ENCODE measurements at regions not wholly inside any gene's neighbourhood (a gene's known extent, or its start where the extent isn't known, plus 50 kb on each side); places are given as distances from the start of the nearest gene placed in this dataset.
"Not testable (repeated sequence)": the region's sequence is repeated elsewhere in the genome, so short reads cannot be mapped to it uniquely, and the experiment has no call there.

DNA sequence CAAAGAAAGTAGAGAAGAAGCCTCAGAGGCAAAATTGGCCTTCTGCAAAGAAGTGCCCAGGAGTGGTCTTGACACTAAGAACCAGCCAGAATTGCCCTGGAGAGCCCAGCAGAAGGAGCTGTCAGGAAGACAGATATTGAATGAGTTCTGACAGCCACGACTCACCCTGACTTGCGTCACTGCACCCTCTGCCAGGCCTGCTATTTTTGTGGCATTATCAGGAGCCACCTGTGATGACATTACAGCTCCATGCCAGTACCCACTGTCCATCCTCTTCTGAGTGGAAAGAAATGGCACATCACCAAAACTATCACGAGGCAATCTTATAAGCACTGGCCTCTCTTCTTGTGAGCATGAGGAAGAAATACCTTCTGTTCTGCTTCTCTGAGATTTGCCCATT, 67.7 kb downstream of the SMIM20 start:
- DNase-seq (ENCODE audit: low spot score), result no peak
- intact Hi-C loops (cut with DNase I), result no loop called here

DNA sequence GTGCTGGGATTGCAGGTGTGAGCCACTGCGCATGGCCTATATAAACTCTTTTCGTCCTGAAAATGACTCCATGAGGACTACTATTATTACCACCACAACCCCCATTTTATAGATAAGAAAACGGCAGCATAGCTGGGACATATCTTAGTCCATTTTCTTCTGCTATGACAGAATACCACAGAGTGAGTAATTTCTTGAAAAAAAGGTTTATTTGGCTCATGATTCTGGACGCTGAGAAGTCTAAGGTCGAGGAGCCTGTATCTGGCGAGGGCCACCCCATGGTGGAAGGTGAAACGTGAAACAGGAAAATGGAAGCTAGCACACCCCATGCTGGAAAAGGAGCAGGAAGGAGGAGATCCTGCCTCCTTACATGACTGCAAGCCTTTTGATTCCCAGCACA, 68.9 kb downstream of the SMIM20 start:
- no peak for DNase-seq (ENCODE audit: low spot score)
- intact Hi-C loops (cut with DNase I), result no loop called here

DNA sequence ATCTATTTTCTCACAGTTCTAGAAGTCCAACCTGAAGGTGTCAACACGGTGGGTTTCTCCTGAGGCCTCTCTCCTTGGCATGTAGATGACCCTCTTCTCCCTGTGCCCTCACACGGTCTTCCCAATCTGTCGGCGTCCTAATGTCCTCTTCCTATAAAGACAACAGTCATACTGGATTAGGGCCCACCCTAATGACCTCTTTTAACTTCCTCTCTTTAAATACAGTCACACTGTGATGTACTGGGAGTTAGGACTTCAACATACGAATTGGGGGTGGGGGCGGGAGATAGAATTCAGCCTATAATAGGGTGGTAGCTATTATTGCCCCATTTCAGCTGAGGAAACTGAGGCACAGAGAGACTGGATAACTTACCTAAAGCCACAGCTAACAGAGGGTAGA, 70.2 kb downstream of the SMIM20 start:
- intact Hi-C loops (cut with DNase I), result no loop called here
- peak; percentile 22 for DNase-seq (ENCODE audit: low spot score)

DNA sequence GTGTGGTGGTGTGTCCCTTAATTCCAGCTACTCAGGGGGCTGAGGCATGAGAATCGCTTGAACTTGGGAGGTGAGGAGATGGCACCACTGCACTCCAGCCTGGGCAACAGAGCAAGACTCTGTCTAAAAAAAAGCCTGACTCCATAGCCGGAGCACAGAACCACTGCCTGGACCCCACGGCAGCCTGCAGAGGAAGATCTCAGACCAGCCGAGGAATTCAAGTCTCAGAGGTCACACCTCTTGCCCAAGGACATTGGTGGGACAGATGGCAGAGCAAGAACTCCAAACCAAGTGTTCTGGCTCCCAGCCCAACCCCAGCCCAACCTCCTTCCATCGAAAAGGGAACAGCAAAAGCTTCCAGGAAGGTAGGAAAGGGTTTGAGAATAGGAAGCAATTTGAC, 70.8 kb downstream of the SMIM20 start:
- DNase-seq (ENCODE audit: low spot score), result peak; percentile 43

DNA sequence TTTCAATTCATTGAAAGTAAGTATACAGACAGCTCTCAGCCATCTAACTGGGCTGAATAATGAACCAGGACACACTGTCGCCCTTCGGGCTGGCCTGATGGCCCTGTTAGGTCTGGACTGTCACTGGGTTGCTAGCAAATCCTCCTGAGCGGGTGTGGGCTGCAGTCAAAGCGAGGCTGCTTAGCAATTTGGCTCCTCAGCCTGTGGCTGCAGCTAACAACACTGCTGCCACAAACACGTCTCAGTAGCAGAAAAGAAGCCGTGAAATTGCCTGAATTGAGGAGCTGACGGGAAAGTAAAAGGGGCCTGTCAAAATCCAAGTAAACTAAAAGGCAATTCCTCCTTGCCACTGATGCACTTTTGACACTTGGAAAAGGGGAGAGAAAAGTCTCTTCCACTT, 72.8 kb downstream of the SMIM20 start:
- intact Hi-C loops (cut with DNase I), result loop anchor here (5.0 kb wide), 2 partner anchors 60 to 425 kb away; no protein-coding TSS in a partner anchor
- no peak for DNase-seq (ENCODE audit: low spot score)

More for the DNA sequence above, 70.8 kb downstream of the SMIM20 start:
- intact Hi-C loops (cut with DNase I), result loop anchor here (5.0 kb wide), 2 partner anchors 57 to 428 kb away; no protein-coding TSS in a partner anchor

DNA sequence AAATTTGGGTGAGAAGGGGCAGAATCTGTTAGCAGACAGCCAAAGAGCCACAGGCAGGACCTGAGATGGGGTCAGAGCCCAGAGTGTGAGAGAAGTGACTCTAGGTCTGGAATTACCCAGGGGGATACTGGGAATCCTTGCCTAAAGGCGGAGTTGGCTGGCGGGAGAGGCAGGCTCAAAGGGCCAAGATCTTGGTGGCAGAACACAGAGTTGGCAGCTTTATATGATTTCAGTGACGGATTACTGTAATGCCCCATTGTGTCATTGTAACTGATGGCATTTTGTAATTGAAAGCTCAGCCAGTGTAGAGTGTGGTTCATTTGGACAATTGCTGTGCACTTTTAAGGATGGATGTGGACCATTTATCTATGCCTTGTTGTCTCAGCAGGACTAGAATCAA, 77.3 kb downstream of the SMIM20 start:
- intact Hi-C loops (cut with DNase I), result no loop called here
- DNase-seq (ENCODE audit: low spot score), result peak; percentile 41

DNA sequence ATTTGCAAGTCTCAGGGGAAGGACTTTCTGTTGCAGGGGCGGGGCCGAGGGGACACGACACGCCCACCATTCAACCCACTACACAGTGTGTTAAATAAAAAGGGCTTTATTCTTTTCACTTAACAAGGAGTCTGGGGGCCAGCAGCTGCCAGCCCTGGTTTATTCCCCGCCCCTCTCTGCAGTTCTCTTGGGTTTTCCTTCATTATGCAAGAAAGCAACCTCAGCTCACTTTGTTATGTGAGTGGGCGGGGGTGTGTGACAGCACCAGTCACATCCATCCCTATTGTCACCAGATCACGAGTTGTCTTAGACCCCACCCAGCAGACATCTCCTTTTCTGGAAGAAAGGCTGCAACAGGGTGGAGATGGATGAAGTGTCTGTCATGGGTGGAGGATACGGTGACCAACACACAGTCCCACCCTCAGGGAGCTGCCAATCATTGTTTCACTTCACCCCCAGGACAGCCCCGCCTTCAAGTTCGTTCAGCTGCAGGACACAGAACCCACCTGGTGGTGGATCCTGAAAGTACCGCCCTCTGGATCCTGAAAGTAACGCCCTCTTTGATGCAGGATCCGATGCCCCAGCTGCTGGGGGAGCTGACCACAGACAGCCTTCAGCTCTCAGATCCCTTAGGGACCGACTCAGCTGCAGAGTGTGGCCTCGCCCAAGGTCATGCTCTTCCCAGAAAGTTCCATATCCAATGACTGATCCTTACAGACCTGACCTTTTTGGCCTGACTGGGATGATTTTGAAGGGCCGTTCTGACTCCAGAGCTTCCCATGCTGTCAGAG, 79.6 kb downstream of the SMIM20 start:
- intact Hi-C loops (cut with DNase I), result no loop called here
- DNase-seq (ENCODE audit: low spot score), result peak; percentile 70

DNA sequence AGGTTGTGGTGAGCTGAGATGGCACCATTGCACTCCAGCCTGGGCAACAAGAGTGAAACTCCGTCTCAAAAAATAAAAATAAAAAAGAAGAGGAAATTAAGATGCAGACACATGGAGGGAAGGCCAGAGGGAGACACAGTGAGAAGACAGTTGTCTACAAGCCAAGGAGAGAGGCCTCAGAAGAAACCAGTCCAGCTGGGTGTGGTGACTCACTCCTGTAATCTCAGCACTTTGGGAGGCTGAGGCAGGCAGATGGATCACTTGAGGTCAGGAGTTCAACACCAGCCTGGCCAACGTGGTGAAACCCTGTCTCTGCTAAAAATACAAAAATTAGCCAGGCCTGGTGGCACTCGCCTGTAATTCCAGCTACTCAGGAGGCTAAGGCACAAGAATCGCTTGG, 80.6 kb downstream of the SMIM20 start:
- intact Hi-C loops (cut with DNase I), result not testable (repeated sequence)

DNA sequence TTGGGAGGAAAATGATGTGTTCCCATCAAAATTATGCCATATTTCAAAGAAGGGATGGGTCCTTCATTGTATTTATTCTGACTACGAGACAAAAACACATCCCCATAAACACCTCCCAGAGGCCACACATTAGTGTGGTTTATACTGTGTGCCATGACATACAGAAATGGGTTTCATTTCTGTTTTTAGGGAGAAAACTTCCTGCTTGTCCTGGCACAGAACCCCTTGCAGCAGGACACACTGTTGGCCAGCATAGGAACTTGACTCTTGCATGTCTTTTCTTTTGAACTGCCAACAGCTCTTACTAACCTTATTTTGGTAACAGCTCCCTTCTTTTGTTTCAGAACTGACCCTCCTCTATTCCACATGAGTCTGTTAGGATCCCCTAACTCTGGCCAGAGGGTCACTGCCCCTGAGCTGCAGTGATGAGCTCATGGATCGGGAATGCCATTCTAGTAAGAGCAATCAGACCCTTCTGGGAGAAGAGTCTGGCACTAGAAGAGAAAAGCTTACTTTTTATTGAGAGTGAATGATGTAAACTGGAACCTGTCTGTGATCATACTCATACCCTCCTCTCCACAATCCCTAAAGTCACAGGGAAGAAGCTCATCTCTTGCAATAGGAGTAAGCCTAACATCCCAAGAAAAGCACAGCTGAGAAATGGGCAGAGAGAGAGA, 86.4 kb downstream of the SMIM20 start:
- DNase-seq (ENCODE audit: low spot score), result no peak
- intact Hi-C loops (cut with DNase I), result no loop called here

More for the DNA sequence above, 80.6 kb downstream of the SMIM20 start:
- DNase-seq (ENCODE audit: low spot score), result peak; percentile 35

DNA sequence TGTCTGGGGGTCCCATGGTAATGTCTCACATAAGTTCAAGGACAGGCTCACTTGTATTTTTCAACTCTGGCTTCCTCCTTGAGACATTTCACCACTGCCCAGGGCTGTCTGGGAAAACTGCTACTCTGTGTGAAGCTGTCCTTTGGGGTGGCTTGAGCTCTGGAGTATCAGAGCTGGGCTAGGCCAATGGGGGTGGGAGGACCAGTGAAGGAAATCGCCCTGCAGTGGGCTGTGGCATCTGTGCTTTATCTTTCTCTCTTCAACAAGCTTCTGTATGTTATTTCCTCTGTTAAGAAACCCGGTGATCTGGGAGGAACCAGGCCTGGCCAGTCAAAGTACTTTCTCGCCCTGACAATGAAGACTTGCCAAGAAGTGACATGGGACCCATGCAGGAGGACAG, 87.4 kb downstream of the SMIM20 start:
- no peak for DNase-seq (ENCODE audit: low spot score)
- intact Hi-C loops (cut with DNase I), result no loop called here

DNA sequence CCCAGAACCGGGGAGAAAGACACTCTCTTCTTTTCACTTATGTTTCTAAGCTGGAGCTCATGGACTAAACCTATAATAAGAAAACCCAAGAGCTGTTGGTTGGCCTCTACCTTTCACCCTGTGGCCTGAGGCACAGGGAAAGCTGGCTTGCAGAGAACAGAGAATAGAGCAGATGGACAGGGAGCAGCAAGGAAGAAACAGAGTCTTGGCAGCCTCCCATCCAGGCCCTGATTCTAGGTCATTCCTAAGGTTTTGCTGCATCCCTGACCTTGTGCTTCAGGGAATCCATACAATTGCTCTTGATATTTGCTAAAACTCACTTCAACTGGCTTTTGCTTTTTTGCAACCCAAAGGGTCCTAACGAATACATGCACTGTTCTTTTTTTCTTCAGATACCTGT, 87.8 kb downstream of the SMIM20 start:
- DNase-seq (ENCODE audit: low spot score), result no peak
- intact Hi-C loops (cut with DNase I), result no loop called here

DNA sequence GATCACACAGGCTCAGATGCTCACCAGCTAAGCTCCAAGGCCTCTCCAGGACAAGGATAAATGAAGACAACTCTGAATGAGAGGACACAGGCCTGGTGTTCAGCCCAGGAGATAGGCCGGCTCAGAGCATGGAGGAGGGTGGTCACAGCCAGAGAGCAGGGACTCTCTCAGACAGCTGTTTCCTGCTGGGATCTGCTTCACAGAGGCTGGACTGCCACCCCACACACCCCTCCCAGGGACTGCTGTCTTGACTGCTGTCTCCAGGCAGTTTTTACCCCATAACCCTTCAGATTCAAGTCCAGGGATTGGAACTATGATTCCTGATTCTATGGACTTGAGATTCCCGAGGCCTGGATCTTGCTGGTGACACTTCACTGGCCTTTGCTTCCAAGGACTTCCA, 89.0 kb downstream of the SMIM20 start:
- no peak for DNase-seq (ENCODE audit: low spot score)
- intact Hi-C loops (cut with DNase I), result no loop called here

DNA sequence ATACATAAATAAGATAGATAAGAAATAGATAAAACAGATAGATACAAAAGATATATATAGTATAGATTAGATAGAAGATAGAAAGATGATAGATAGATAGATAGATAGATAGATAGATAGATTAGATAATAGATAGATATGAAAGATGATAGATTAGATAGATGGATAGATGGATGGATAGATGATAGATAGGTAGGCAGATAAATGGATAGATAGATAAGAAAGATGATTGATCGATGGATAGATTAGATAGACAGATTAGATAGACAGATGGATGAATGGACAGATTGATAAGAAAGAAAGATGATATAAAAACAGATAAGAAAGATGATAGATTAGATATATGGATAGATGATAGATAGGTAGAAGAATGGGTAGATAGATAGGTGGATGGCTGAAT, 90.3 kb downstream of the SMIM20 start:
- intact Hi-C loops (cut with DNase I), result no loop called here
- DNase-seq (ENCODE audit: low spot score), result no peak

DNA sequence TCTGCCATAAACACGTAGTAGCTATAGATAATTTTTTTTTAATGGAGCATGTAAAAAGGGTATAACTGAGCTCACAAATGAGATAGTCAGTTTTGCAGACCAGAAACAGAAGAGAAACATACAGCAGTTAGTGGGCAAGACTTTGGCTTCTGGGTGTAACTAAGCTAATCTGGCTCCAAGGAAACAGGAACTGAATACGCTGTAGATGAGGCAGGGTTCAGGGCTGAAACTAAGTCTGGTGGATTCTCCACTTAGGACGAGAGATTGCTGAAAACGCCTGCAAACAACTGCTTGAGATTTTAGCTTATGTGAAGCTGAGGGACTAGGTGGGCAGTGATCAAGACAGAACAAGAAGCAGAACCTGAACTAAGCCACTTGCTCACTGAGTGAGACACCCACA, 91.7 kb downstream of the SMIM20 start:
- no peak for DNase-seq (ENCODE audit: low spot score)
- intact Hi-C loops (cut with DNase I), result no loop called here

DNA sequence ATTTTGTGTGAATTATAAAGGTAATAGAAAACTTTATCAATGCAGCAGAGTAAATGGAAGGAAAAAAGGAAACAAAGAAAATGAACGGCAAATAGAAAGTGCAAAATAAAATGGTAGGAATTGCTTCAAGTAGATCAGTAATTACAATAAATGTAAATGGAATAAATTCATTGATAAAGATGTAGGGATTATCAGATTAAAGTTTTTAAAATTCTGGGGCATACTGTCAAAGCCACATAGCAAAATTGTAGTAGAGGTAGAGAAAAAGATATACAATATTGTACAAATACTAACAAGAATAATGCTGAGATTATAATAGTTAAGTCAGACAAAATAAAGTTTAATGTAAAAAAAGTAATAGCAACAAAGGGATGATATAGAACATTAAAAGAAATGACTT, 94.7 kb downstream of the SMIM20 start:
- DNase-seq (ENCODE audit: low spot score), result no peak
- intact Hi-C loops (cut with DNase I), result no loop called here

DNA sequence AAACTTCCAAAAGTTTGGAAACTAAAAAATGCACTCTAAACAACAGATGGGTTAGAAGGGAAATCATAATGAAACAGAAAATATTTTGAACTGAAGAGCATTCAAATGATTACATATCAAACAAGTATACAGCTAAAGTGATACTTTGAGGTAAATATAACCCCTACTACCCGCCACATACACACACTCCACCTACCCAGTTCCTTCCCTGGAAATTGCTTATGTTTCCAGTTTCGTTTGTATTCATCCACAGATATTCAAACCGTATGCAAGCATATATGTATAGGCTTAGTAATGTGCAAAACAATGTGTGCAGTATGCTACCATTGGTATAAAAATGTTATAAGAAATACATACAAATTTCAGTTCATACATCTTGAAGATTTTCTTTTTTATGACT, 95.5 kb downstream of the SMIM20 start:
- intact Hi-C loops (cut with DNase I), result no loop called here
- DNase-seq (ENCODE audit: low spot score), result no peak

DNA sequence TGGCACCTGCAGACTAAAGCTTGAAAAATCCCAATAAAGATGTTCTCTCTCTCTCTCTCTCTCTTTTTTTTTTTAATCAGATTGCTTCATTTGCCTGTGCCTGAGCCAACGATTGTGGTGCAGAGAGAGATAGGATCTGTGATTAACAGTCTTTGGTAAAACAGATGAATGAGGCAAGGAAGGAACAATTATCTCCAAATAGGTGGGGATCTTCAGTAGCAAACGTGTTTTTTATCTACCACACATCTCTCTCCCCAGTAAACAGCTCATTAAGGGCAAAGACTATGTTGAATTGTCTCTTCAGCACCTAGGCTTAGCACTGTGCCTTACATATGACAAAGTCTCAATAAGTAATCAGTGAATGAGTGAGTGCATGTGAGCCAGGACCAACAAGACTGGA, 96.3 kb downstream of the SMIM20 start:
- no peak for DNase-seq (ENCODE audit: low spot score)
- intact Hi-C loops (cut with DNase I), result no loop called here

DNA sequence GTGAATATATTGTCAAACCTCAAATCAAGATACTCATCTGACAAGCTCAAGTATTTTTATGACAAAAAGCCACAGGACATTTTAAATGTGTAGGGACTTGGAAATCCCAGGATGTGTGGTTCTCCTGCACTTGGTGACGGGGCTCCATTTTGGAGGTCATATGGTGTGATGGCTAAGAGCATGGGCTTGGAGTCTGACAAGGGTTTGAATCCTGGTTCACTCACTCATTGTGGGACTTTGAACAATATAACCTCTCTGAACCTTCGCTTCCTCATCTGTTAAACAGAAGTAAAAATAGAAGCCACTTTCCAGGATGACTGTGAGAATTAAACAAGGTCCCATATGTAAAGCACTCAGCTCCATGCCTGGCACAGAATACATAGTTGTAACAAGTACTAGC, 99.6 kb downstream of the SMIM20 start:
- no peak for DNase-seq (ENCODE audit: low spot score)
- intact Hi-C loops (cut with DNase I), result no loop called here

DNA sequence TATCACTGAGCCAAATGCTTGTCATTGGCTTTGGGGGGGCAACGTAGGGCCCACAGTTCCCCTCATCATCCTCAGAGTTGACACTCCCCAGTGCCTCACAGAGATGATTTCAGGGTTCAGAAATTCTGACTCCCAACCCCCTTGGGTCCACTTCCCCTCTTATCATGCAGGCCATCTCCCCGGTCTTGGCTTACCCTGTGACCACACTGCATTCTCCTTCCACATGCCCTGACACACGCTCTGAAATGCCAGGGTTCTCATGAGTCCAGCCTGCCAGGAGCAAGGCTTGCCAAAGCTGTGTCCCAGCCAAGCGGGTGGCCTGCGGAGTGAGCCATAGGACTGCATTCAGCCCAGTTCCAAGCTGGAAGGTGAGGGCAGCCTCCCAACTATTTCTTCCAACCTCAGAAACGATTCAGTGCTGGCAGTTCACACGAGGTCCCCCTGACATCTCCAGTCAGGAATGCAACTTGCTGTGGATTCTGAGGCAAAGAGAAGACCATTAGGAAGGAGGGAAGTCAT, 101.2 kb downstream of the SMIM20 start:
- DNase-seq (ENCODE audit: low spot score), result no peak
- intact Hi-C loops (cut with DNase I), result no loop called here

DNA sequence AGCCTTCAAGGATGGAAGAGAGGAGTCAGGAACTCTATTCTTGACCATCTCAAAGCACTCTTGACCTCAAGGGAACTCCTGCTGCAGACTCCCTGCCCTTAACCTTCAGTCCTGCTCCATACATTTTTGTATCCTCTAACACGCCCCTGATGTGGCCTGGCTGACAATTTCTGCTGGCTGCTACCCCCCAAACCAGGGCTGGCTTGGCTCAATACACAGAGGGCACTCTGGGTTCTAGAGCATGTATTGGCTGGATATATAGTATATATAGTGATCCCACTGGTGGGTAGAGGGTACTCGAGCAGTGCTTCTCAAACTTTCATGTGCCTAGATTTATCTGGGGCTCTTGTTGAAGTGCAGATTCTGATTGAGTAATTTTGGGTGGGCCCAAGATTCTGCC, 101.9 kb downstream of the SMIM20 start:
- intact Hi-C loops (cut with DNase I), result no loop called here

DNA sequence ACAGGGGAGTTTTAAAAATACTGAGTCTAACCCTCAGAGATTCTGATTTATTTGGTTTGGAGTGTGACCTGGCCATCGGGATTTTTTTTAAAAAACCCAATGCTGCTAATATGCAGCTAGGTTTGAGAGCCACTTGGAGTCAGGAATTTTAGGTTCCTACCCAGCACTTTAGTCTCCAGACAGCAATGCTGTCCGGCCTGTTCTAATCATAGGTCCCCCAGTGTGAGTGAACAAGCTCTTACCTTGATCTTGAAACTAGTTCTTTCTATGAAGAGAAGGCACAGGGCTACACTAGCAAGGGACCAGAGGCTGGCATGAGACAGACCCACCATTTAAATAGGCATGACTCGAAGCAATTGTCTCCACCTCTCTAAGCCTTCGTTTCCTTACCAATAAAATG, 103.5 kb downstream of the SMIM20 start:
- no peak for DNase-seq (ENCODE audit: low spot score)
- intact Hi-C loops (cut with DNase I), result no loop called here

More for the DNA sequence above, 101.9 kb downstream of the SMIM20 start:
- DNase-seq (ENCODE audit: low spot score), result no peak

Data from cardiac septum (tissue), 1 donor.